AG04449 (cell line): ENCODE measurements at regions not wholly inside any gene's neighbourhood (a gene's known extent, or its start where the extent isn't known, plus 50 kb on each side); places are given as distances from the start of the nearest gene placed in this dataset.
"Not testable (repeated sequence)": the region's sequence is repeated elsewhere in the genome, so short reads cannot be mapped to it uniquely, and the experiment has no call there.

Experiments used
- CTCF ChIA-PET: fragments of 350-600 bp; formaldehyde crosslinking; extraction: SDS; loops from one replicate; lab custom pipeline; 2021; ENCODE audit warnings: antibody characterized with exemption; lab: Yijun Ruan, JAX
- POLR2A ChIA-PET: fragments of 400-600, 350-600 bp; formaldehyde crosslinking; extraction: SDS; loops from one replicate; lab custom pipeline; 2020; ENCODE audit warnings: antibody characterized with exemption, inconsistent platforms; lab: Yijun Ruan, JAX
- DNase-seq: peaks from one replicate; pipeline ENCODE4 v3.0.0-alpha.2; 2010; ENCODE audit warnings: low read depth, low spot score
- H3K4me3 ChIP-seq: 2 replicates; pipeline ENCODE4 v1.5.1; 2011; ENCODE audit warnings: low read depth, mild to moderate bottlenecking, control low read depth, low read length
- TF ChIP-seq, protein P1 (sequence below): IDR thresholded peaks from one replicate; pipeline ENCODE4 v1.5.1; 2011; ENCODE audit warnings: mild to moderate bottlenecking, moderate library complexity, low read length, control low read depth, inconsistent platforms; ENCODE audit not compliant: insufficient read depth; ENCODE audit errors: missing control alignments

GRCh38 chr4:85018983-85019382, 52.5 kb upstream of the WDFY3 start:
- POLR2A ChIA-PET: no interaction called here
- no peak for DNase-seq
- CTCF ChIA-PET: interaction anchor here (0.8 kb wide), 1 partner anchor 47 kb away, joined by 3 read pairs; no protein-coding TSS in a partner anchor
- no peak overlapping the region for H3K4me3 ChIP-seq
- TF ChIP-seq, protein P1, sequence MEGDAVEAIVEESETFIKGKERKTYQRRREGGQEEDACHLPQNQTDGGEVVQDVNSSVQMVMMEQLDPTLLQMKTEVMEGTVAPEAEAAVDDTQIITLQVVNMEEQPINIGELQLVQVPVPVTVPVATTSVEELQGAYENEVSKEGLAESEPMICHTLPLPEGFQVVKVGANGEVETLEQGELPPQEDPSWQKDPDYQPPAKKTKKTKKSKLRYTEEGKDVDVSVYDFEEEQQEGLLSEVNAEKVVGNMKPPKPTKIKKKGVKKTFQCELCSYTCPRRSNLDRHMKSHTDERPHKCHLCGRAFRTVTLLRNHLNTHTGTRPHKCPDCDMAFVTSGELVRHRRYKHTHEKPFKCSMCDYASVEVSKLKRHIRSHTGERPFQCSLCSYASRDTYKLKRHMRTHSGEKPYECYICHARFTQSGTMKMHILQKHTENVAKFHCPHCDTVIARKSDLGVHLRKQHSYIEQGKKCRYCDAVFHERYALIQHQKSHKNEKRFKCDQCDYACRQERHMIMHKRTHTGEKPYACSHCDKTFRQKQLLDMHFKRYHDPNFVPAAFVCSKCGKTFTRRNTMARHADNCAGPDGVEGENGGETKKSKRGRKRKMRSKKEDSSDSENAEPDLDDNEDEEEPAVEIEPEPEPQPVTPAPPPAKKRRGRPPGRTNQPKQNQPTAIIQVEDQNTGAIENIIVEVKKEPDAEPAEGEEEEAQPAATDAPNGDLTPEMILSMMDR: no peak

DNA sequence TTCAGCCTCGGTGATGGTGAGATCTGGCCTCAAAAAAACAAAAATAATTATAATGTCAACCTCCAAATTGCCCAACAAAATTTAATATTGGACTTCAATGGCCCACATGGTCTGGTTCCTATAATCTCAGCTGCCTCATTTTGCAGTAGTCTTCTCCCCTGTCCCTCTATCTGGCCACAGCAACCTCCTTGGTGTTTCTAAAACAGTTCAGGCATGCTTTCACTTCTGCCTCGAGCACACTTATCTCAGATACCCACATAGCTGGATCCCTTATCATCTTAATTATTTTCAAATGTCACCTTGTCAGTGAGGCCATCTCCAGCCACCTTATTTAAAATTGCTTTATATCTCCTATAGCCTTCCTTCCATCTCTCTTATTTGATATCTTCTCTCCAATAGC, 52.9 kb upstream of the WDFY3 start:
- TF ChIP-seq, protein P1: no peak
- no peak overlapping the region for H3K4me3 ChIP-seq
- no peak for DNase-seq
- POLR2A ChIA-PET: no interaction called here
- CTCF ChIA-PET: interaction anchor here (0.8 kb wide), 1 partner anchor 48 kb away, joined by 3 read pairs; no protein-coding TSS in a partner anchor

GRCh38 chr4:85024671-85025070, 58.2 kb upstream of the WDFY3 start:
- POLR2A ChIA-PET: no interaction called here
- CTCF ChIA-PET: no interaction called here
- TF ChIP-seq, protein P1: no peak
- DNase-seq: no peak
- H3K4me3 ChIP-seq: no peak overlapping the region

DNA sequence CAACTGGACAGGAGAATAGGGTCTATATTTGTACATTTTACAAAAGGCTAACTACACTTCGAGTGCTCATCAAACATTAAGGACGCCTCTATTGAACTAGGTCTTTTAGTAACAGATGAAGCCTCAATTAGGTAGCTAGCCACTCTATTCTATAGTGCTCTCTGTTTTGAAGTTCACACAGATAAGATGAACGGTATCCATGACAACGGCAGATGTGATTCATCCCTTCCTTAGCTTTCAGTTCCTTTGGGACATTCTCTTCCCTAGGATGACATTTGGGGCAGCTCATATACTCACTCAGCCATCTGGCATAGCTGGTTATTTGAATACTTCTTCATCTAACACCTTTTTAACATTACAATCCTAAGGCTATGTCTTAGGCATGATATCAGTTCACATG, 62.4 kb upstream of the WDFY3 start:
- no peak for DNase-seq
- TF ChIP-seq, protein P1: no peak

DNA sequence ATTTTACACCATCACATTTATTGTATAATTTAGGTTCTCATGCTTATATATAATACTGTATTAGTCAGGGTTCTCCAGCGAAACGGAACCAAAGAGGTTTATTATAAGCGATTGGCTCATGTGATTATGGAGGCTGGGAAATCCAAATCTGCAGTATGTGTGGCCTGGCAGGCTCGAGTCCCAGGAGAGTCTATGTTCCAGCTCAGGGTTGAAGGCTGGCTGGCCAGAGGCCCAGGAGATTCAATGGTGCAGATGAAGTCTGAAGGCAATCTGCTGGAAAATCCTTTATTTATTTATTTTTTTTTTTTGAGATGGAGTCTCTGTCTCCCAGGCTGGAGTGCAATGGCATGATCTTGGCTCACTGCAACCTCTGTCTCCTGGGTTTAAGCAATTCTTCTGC, 63.0 kb upstream of the WDFY3 start:
- CTCF ChIA-PET: no interaction called here
- H3K4me3 ChIP-seq: no peak overlapping the region
- no peak for DNase-seq
- POLR2A ChIA-PET: no interaction called here
- TF ChIP-seq, protein P1: no peak

More for the DNA sequence above, 62.4 kb upstream of the WDFY3 start:
- H3K4me3 ChIP-seq: no peak overlapping the region
- ChIA-PET CTCF (no interaction called here), POLR2A (no interaction called here)

GRCh38 chr4:85030156-85030555, 63.7 kb upstream of the WDFY3 start:
- H3K4me3 ChIP-seq: no peak overlapping the region
- CTCF ChIA-PET: no interaction called here
- POLR2A ChIA-PET: no interaction called here
- TF ChIP-seq, protein P1: no peak
- no peak for DNase-seq

DNA sequence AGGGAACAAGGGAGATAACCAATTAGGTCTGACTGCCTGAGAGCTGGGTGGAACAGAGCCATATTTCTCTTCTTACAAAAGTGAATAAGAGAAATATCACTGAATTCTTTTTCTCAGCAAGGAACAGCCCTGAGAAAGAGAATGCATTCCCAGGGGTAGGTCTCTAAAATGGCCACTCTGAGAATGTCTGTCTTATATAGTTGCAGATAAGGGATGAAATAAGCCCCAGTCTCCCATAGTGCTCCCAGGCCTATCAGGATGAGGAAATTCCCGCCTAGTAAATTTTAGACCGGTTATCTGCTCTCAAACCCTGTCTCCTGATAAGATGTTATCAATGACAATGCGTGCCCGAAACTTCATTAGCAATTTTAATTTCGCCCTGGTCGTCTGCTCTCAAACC, 67.3 kb upstream of the WDFY3 start:
- CTCF ChIA-PET, DNase-seq, POLR2A ChIA-PET, H3K4me3 ChIP-seq: not testable (repeated sequence)
